B cell (primary cell): ENCODE measurements at regions not wholly inside any gene's neighbourhood (a gene's known extent, or its start where the extent isn't known, plus 50 kb on each side); places are given as distances from the start of the nearest gene placed in this dataset.

Source experiments
- EZH2 ChIP-seq: IDR thresholded peaks from 2 replicates; pipeline ENCODE4 v1.6.1; 2012; ENCODE audit warnings: borderline replicate concordance, low read depth, mild to moderate bottlenecking, moderate library complexity, low read length; ENCODE audit not compliant: insufficient read depth, poor library complexity, severe bottlenecking
- TF ChIP-seq, protein P1 (sequence below): fragments of 200-600 bp; IDR thresholded peaks from one replicate; pipeline ENCODE4 v1.8.0; 2022; ENCODE audit warnings: antibody characterized with exemption, mild to moderate bottlenecking

- TF ChIP-seq, protein P1, sequence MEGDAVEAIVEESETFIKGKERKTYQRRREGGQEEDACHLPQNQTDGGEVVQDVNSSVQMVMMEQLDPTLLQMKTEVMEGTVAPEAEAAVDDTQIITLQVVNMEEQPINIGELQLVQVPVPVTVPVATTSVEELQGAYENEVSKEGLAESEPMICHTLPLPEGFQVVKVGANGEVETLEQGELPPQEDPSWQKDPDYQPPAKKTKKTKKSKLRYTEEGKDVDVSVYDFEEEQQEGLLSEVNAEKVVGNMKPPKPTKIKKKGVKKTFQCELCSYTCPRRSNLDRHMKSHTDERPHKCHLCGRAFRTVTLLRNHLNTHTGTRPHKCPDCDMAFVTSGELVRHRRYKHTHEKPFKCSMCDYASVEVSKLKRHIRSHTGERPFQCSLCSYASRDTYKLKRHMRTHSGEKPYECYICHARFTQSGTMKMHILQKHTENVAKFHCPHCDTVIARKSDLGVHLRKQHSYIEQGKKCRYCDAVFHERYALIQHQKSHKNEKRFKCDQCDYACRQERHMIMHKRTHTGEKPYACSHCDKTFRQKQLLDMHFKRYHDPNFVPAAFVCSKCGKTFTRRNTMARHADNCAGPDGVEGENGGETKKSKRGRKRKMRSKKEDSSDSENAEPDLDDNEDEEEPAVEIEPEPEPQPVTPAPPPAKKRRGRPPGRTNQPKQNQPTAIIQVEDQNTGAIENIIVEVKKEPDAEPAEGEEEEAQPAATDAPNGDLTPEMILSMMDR = no peak
- no peak for TF ChIP-seq EZH2
Measured at GRCh38 chr4:14149176-14150053, 521.9 kb upstream of the BOD1L1 start.
